ENCODE measurements at regions not wholly inside any gene's neighbourhood (a gene's known extent, or its start where the extent isn't known, plus 50 kb on each side); places are given as distances from the start of the nearest gene placed in this dataset.

- POLR2A ChIA-PET: interaction anchor here (1.0 to 3.1 kb wide), 9 partner anchors 13 to 127 kb away, joined by 3 to 15 read pairs (median 6); partner anchors contain the start of gene RRBP1
- Histone ChIP-seq H2AFZ (ENCODE audit: low read length) (no peak overlapping the region), H3K9me3 (ENCODE audit: low read length) (no peaks in the 10 kb centered on the region), H3K4me1 (ENCODE audit: insufficient read depth, low read length) (peaks cover 57% of the 10 kb centered on the region), H3K79me2 (ENCODE audit: insufficient read depth, low read length) (no peaks in the 10 kb centered on the region), H3K9ac (ENCODE audit: insufficient read depth, low read depth, low read length) (no peak overlapping the region), H3K27me3 (ENCODE audit: control insufficient read depth in 1 of 2, insufficient read depth in 2 of 2, low read length in 2 of 2) (peaks cover 0 to 1% of the 10 kb centered on the region in 2 experiments; a peak in 2 of 5 replicates), H3K4me3 (replicated peaks in 1 of 3; ENCODE audit: insufficient read depth in 1 of 3, low read depth in 2 of 3, low read length in 3 of 3) (no peak overlapping the region; a peak in 1 of 6 replicates), H3K27ac (ENCODE audit: extremely low read length, insufficient read depth, low read length) (no peak overlapping the region), H3K4me2 (ENCODE audit: low read depth, low read length) (peak overlapping the region; percentile 38), H3K36me3 (replicated peaks in 1 of 2; ENCODE audit: control insufficient read depth in 1 of 2, insufficient read depth in 2 of 2, low read length in 2 of 2) (no peaks in the 10 kb centered on the region), H4K20me1 (ENCODE audit: insufficient read depth, low read length) (no peaks in the 10 kb centered on the region)
- CTCF ChIA-PET (ENCODE audit: low intra/inter-chr PET ratio, low total read pairs): no interaction called here
- ATAC-seq: peak; percentile 77
- 29% methylated on average over 8 of the region's 8 CpGs for WGBS (ENCODE audit: low lambda C conversion rate)
- intact Hi-C loops (cut with micrococcal nuclease; ENCODE audit: unreplicated experiment): loop anchor here (5.0 kb wide), 4 partner anchors 47 to 127 kb away; partner anchors contain the start of gene RRBP1
- BruUV-seq (replicated peaks): no TSS peak
- DNase-seq (ENCODE audit: low spot score): no peak
- in situ Hi-C loops (cut with HindIII; ENCODE audit: extremely low pct_ligation_motif_present, low pct_unique_long_range_greater_than_20kb): no loop called here
- no peak for FAIRE-seq
- TF ChIP-seq, protein P1, sequence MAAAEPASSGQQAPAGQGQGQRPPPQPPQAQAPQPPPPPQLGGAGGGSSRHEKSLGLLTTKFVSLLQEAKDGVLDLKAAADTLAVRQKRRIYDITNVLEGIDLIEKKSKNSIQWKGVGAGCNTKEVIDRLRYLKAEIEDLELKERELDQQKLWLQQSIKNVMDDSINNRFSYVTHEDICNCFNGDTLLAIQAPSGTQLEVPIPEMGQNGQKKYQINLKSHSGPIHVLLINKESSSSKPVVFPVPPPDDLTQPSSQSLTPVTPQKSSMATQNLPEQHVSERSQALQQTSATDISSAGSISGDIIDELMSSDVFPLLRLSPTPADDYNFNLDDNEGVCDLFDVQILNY (CRISPR knock-in tag; conservative IDR thresholded peaks at IDR 0.05): no peak
- TF ChIP-seq THAP8 (CRISPR knock-in tag; IDR thresholded peaks at IDR 0.05; ENCODE audit: borderline replicate concordance) (no peak), ZNF784 (CRISPR knock-in tag; IDR thresholded peaks at IDR 0.05; ENCODE audit: borderline replicate concordance) (0 out of 2 replicates have a peak, but pooled peaks have one; percentile 31), EP300 (IDR thresholded peaks at IDR 0.05; ENCODE audit: low read depth in 2 of 2, low read length in 2 of 2) (no peak), EP300 (CRISPR knock-in tag; IDR thresholded peaks at IDR 0.05; ENCODE audit: borderline replicate concordance) (no peak), HHEX (CRISPR knock-in tag; IDR thresholded peaks at IDR 0.05) (no peak), IKZF4 (CRISPR knock-in tag; IDR thresholded peaks at IDR 0.05; ENCODE audit: borderline replicate concordance, low read depth, not compliant biosample characterization) (peak; percentile 38), SNAPC2 (CRISPR knock-in tag; IDR thresholded peaks at IDR 0.05) (0 out of 2 replicates have a peak, but pooled peaks have one; percentile 28), SP4 (CRISPR knock-in tag; IDR thresholded peaks at IDR 0.05) (0 out of 2 replicates have a peak, but pooled peaks have one; percentile 33), POGZ (CRISPR knock-in tag; IDR thresholded peaks at IDR 0.05) (no peak), SALL1 (CRISPR knock-in tag; IDR thresholded peaks at IDR 0.05) (0 out of 2 replicates have a peak, but pooled peaks have one; percentile 29), MYC (CRISPR knock-in tag; IDR thresholded peaks at IDR 0.05; ENCODE audit: borderline replicate concordance) (peak; percentile 74), AGO1 (IDR thresholded peaks at IDR 0.05; ENCODE audit: low read depth, low read length, poor library complexity, severe bottlenecking) (no peak), ZNF547 (CRISPR knock-in tag; IDR thresholded peaks at IDR 0.05) (0 out of 2 replicates have a peak, but pooled peaks have one; percentile 45), MXI1 (IDR thresholded peaks at IDR 0.05; ENCODE audit: borderline replicate concordance, low read depth, low read length) (no peak), ZNF607 (CRISPR knock-in tag; IDR thresholded peaks at IDR 0.05; ENCODE audit: borderline replicate concordance) (0 out of 2 replicates have a peak, but pooled peaks have one; percentile 18), PHF21A (CRISPR knock-in tag; IDR thresholded peaks at IDR 0.05) (peak; percentile 55; the same call in 1 of the 2 replicates)
- TF ChIP-seq, protein P2, sequence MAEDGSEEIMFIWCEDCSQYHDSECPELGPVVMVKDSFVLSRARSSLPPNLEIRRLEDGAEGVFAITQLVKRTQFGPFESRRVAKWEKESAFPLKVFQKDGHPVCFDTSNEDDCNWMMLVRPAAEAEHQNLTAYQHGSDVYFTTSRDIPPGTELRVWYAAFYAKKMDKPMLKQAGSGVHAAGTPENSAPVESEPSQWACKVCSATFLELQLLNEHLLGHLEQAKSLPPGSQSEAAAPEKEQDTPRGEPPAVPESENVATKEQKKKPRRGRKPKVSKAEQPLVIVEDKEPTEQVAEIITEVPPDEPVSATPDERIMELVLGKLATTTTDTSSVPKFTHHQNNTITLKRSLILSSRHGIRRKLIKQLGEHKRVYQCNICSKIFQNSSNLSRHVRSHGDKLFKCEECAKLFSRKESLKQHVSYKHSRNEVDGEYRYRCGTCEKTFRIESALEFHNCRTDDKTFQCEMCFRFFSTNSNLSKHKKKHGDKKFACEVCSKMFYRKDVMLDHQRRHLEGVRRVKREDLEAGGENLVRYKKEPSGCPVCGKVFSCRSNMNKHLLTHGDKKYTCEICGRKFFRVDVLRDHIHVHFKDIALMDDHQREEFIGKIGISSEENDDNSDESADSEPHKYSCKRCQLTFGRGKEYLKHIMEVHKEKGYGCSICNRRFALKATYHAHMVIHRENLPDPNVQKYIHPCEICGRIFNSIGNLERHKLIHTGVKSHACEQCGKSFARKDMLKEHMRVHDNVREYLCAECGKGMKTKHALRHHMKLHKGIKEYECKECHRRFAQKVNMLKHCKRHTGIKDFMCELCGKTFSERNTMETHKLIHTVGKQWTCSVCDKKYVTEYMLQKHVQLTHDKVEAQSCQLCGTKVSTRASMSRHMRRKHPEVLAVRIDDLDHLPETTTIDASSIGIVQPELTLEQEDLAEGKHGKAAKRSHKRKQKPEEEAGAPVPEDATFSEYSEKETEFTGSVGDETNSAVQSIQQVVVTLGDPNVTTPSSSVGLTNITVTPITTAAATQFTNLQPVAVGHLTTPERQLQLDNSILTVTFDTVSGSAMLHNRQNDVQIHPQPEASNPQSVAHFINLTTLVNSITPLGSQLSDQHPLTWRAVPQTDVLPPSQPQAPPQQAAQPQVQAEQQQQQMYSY (CRISPR knock-in tag; IDR thresholded peaks at IDR 0.05): peak; percentile 98
These were observed 109.7 kb downstream of the BANF2 start for GRCh38 chr20:17809362-17810061.

Data from HepG2 (cell line).